ENCODE measurements at regions not wholly inside any gene's neighbourhood (a gene's known extent, or its start where the extent isn't known, plus 50 kb on each side); places are given as distances from the start of the nearest gene placed in this dataset.
"Not testable (repeated sequence)": the region's sequence is repeated elsewhere in the genome, so short reads cannot be mapped to it uniquely, and the experiment has no call there.

DNA sequence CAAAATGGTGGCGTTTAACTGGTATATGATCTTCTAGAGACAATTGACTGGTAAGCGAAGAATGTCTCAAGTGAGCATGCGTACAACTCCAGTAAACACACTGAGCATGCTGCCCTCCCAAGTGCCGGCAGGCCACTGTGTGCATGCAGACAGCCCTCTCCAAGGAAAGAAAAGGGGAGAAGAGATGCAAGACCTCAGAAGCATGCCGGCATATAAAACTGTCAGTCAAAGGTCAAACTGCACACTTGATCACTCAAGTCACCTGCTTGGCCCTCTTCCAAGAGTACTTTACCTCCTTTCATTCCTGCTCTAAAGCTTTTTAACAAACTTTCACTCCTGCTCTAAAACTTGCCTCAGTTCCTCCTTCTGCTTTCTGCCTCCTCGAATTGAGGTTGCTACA is 910.2 kb downstream of the TAF11L14 start:
- Histone ChIP-seq H3K27me3 (ENCODE audit: insufficient read depth, low read length) (no peaks in the 10 kb centered on the region), H3K36me3 (ENCODE audit: insufficient read depth, low read depth, low read length) (peaks cover 6% of the 10 kb centered on the region), H3K4me3 (ENCODE audit: low read length) (no peak overlapping the region), H3K9me3 (ENCODE audit: insufficient read depth, low read depth, low read length) (peaks cover 18% of the 10 kb centered on the region), H3K27ac (ENCODE audit: low read length) (no peak overlapping the region), H3K9ac (ENCODE audit: low read depth, low read length) (no peak overlapping the region), H3K4me1 (ENCODE audit: insufficient read depth, low read length) (peaks cover 13% of the 10 kb centered on the region)

- no peaks in the 10 kb centered on the region for H3K27me3 ChIP-seq (ENCODE audit: insufficient read depth, low read length)
- peaks cover 26% of the 10 kb centered on the region for H3K9me3 ChIP-seq (ENCODE audit: insufficient read depth, low read depth, low read length)
- H3K36me3 ChIP-seq (ENCODE audit: insufficient read depth, low read depth, low read length), result peaks cover 6% of the 10 kb centered on the region
- no peak overlapping the region for H3K27ac ChIP-seq (ENCODE audit: low read length)
- no peak overlapping the region for H3K9ac ChIP-seq (ENCODE audit: low read depth, low read length)
- no peak overlapping the region for H3K4me3 ChIP-seq (ENCODE audit: low read length)
- H3K4me1 ChIP-seq (ENCODE audit: insufficient read depth, low read length), result peaks cover 13% of the 10 kb centered on the region
These were observed 912.3 kb downstream of the TAF11L14 start for GRCh38 chr5:18546591-18546990.

GRCh38 chr5:18551716-18552115 is 917.5 kb downstream of the TAF11L14 start:
- peaks cover 6% of the 10 kb centered on the region for H3K36me3 ChIP-seq (ENCODE audit: insufficient read depth, low read depth, low read length)
- H3K4me3 ChIP-seq (ENCODE audit: low read length), result no peak overlapping the region
- peaks cover under 1% of the 10 kb centered on the region; the same call in 1 of the 2 replicates for H3K4me1 ChIP-seq (ENCODE audit: insufficient read depth, low read length)
- no peaks in the 10 kb centered on the region for H3K27me3 ChIP-seq (ENCODE audit: insufficient read depth, low read length)
- no peak overlapping the region for H3K27ac ChIP-seq (ENCODE audit: low read length)
- peaks cover 39% of the 10 kb centered on the region for H3K9me3 ChIP-seq (ENCODE audit: insufficient read depth, low read depth, low read length)
- H3K9ac ChIP-seq (ENCODE audit: low read depth, low read length), result no peak overlapping the region

GRCh38 chr5:18553269-18553668 is 919.0 kb downstream of the TAF11L14 start:
- H3K4me3 ChIP-seq (ENCODE audit: low read length), result no peak overlapping the region
- H3K27ac ChIP-seq (ENCODE audit: low read length), result no peak overlapping the region
- H3K27me3 ChIP-seq (ENCODE audit: insufficient read depth, low read length), result no peaks in the 10 kb centered on the region
- H3K9me3 ChIP-seq (ENCODE audit: insufficient read depth, low read depth, low read length), result peaks cover 28% of the 10 kb centered on the region
- no peak overlapping the region for H3K9ac ChIP-seq (ENCODE audit: low read depth, low read length)
- H3K4me1 ChIP-seq (ENCODE audit: insufficient read depth, low read length), result no peaks in the 10 kb centered on the region; the same call in 1 of the 2 replicates
- peaks cover 6% of the 10 kb centered on the region for H3K36me3 ChIP-seq (ENCODE audit: insufficient read depth, low read depth, low read length)

- H3K4me1 ChIP-seq (ENCODE audit: insufficient read depth, low read length), result no peaks in the 10 kb centered on the region; the same call in 1 of the 2 replicates
- H3K27ac ChIP-seq (ENCODE audit: low read length), result no peak overlapping the region
- no peaks in the 10 kb centered on the region for H3K27me3 ChIP-seq (ENCODE audit: insufficient read depth, low read length)
- H3K9ac ChIP-seq (ENCODE audit: low read depth, low read length), result no peak overlapping the region
- no peaks in the 10 kb centered on the region for H3K36me3 ChIP-seq (ENCODE audit: insufficient read depth, low read depth, low read length)
- no peak overlapping the region for H3K4me3 ChIP-seq (ENCODE audit: low read length)
- H3K9me3 ChIP-seq (ENCODE audit: insufficient read depth, low read depth, low read length), result no peaks in the 10 kb centered on the region
These were observed 926.3 kb downstream of the TAF11L14 start for GRCh38 chr5:18560602-18561001.

DNA sequence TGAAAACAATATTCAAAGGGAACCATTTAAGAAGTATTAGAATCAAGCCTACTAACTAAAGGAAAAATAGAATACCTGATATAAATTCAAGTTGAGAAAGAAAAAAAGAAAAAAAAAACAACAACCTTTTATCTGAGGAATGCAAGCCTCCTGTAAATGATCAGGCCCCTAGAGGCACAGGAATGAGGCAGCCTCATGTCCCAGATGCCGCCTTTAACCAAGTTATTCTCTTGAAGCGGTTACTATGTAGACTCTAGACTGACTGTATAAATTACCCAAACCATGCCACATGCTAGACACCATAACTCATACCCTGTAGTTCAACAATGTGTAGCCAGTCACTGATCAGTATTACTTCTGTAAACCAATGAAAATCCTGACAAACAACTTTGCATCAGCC is 929.6 kb downstream of the TAF11L14 start:
- Histone ChIP-seq H3K36me3 (ENCODE audit: insufficient read depth, low read depth, low read length) (no peaks in the 10 kb centered on the region), H3K9ac (ENCODE audit: low read depth, low read length) (no peak overlapping the region), H3K4me1 (ENCODE audit: insufficient read depth, low read length) (no peaks in the 10 kb centered on the region), H3K4me3 (ENCODE audit: low read length) (no peak overlapping the region), H3K27ac (ENCODE audit: low read length) (no peak overlapping the region), H3K9me3 (ENCODE audit: insufficient read depth, low read depth, low read length) (no peaks in the 10 kb centered on the region), H3K27me3 (ENCODE audit: insufficient read depth, low read length) (no peaks in the 10 kb centered on the region)

DNA sequence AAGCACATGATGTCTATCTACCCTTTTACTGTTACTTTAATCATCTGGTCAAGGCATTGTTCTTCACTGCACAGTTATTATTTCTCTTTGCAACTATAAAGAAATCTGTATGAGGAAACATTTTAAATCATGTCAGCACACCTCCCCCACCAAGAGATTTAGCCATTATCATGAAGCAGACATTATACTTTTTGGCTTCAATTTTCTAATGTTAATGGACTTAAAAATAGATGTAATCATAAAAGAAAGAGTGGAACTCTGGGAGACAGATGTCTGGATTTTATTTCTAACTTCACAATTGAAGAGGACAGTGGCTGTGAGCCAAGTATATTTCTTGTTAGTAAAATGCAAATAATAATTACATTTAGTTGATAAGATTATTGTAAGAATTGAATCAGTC is 932.4 kb downstream of the TAF11L14 start:
- no peaks in the 10 kb centered on the region for H3K36me3 ChIP-seq (ENCODE audit: insufficient read depth, low read depth, low read length)
- H3K27me3 ChIP-seq (ENCODE audit: insufficient read depth, low read length), result no peaks in the 10 kb centered on the region
- no peak overlapping the region for H3K27ac ChIP-seq (ENCODE audit: low read length)
- no peaks in the 10 kb centered on the region for H3K4me1 ChIP-seq (ENCODE audit: insufficient read depth, low read length)
- no peaks in the 10 kb centered on the region for H3K9me3 ChIP-seq (ENCODE audit: insufficient read depth, low read depth, low read length)
- no peak overlapping the region for H3K4me3 ChIP-seq (ENCODE audit: low read length)
- no peak overlapping the region for H3K9ac ChIP-seq (ENCODE audit: low read depth, low read length)

DNA sequence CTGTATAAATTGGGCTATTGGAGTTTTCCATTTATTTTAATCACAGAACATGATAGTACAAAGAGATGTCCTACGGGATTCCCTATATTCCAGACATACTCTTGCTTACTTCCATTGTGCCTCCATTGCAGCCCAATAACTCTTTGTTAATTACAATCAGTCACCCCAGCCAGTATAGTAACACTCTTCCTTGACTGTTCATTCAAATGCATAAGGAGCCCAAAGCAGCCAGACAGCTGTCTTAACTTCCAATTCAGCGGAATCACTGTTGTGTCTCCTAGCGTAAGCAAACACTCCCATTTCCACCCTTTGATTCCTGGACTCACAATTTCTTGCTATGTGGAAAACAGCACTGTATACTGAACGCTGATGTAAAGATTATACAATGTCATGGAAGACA is 942.3 kb downstream of the TAF11L14 start:
- Histone ChIP-seq H3K36me3 (ENCODE audit: insufficient read depth, low read depth, low read length) (no peaks in the 10 kb centered on the region), H3K9ac (ENCODE audit: low read depth, low read length) (no peak overlapping the region), H3K27ac (ENCODE audit: low read length) (no peak overlapping the region), H3K27me3 (ENCODE audit: insufficient read depth, low read length) (no peaks in the 10 kb centered on the region), H3K4me1 (ENCODE audit: insufficient read depth, low read length) (no peaks in the 10 kb centered on the region), H3K4me3 (ENCODE audit: low read length) (no peak overlapping the region), H3K9me3 (ENCODE audit: insufficient read depth, low read depth, low read length) (no peaks in the 10 kb centered on the region)

DNA sequence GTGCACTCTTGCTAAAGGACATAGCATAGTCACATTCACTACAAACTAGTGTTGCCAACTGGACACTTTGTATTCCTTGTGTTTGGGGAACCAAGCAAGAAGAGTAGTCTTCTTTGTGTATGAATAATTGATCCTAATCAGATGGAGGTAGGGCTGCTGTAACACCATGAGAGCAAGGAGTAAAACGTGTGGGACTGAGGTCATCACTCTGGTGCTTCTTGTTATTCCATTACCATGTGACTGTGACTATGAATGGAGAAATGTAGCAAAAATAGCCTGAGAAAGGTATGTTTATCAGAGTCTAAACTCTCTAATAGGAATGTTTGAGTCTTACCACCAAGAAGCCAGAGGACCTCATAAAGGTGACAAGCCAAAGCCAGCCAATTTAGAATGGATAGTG is 966.9 kb downstream of the TAF11L14 start:
- Histone ChIP-seq H3K9ac (ENCODE audit: low read depth, low read length) (no peak overlapping the region), H3K27me3 (ENCODE audit: insufficient read depth, low read length) (no peaks in the 10 kb centered on the region), H3K27ac (ENCODE audit: low read length) (no peak overlapping the region), H3K9me3 (ENCODE audit: insufficient read depth, low read depth, low read length) (no peaks in the 10 kb centered on the region; the same call in 1 of the 2 replicates), H3K4me1 (ENCODE audit: insufficient read depth, low read length) (peaks cover 3% of the 10 kb centered on the region; the same call in 1 of the 2 replicates), H3K4me3 (ENCODE audit: low read length) (no peak overlapping the region), H3K36me3 (ENCODE audit: insufficient read depth, low read depth, low read length) (no peaks in the 10 kb centered on the region)

DNA sequence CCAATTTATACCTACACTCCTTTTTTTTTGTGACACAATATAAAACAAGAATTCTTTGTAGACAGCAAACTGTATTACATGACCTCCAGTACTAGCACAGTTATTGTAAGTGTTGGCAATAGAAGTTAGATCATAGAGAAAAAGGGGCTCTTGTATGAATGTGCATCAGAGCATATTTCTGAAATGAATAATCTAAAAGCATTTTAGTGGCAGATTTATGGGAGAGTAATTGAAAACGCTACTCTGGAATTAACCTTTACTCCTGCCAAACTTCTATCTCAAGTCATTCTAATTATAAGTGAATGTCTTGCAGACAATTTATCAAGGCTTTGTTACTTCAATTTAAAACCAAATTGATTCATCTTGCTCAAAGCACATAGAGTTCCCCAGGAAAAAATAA is 968.1 kb downstream of the TAF11L14 start:
- no peak overlapping the region for H3K4me3 ChIP-seq (ENCODE audit: low read length)
- H3K4me1 ChIP-seq (ENCODE audit: insufficient read depth, low read length), result peaks cover 3% of the 10 kb centered on the region; the same call in 1 of the 2 replicates
- no peaks in the 10 kb centered on the region for H3K27me3 ChIP-seq (ENCODE audit: insufficient read depth, low read length)
- H3K36me3 ChIP-seq (ENCODE audit: insufficient read depth, low read depth, low read length), result no peaks in the 10 kb centered on the region
- no peaks in the 10 kb centered on the region; the same call in 1 of the 2 replicates for H3K9me3 ChIP-seq (ENCODE audit: insufficient read depth, low read depth, low read length)
- H3K27ac ChIP-seq (ENCODE audit: low read length), result no peak overlapping the region
- H3K9ac ChIP-seq (ENCODE audit: low read depth, low read length), result no peak overlapping the region

- no peak overlapping the region for H3K9ac ChIP-seq (ENCODE audit: low read depth, low read length)
- no peaks in the 10 kb centered on the region for H3K36me3 ChIP-seq (ENCODE audit: insufficient read depth, low read depth, low read length)
- no peak overlapping the region for H3K4me3 ChIP-seq (ENCODE audit: low read length)
- peaks cover 3% of the 10 kb centered on the region; the same call in 1 of the 2 replicates for H3K4me1 ChIP-seq (ENCODE audit: insufficient read depth, low read length)
- H3K9me3 ChIP-seq (ENCODE audit: insufficient read depth, low read depth, low read length), result no peaks in the 10 kb centered on the region
- no peak overlapping the region for H3K27ac ChIP-seq (ENCODE audit: low read length)
- H3K27me3 ChIP-seq (ENCODE audit: insufficient read depth, low read length), result no peaks in the 10 kb centered on the region
These were observed 970.9 kb downstream of the TAF11L14 start for GRCh38 chr5:18605186-18605585.

DNA sequence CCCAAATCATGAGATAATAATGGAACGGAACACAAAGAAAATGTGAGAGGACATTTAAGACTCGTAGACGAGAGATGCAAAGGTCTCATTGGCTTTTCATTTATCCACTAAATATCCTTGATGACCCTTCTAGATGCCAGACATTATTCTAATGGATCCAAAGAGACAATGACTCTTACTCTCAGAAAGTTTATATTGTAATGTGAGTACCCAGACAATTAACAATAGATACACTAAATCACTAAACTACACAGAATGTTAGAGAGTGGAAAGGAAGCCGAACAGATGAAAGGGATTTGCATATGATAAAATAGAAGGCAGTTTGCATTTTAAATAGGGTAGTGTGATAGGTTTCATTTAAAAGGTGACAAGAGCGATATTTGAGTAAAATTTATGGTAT is 973.3 kb downstream of the TAF11L14 start:
- Histone ChIP-seq H3K27ac (ENCODE audit: low read length) (no peak overlapping the region), H3K36me3 (ENCODE audit: insufficient read depth, low read depth, low read length) (no peaks in the 10 kb centered on the region), H3K27me3 (ENCODE audit: insufficient read depth, low read length) (no peaks in the 10 kb centered on the region), H3K4me1 (ENCODE audit: insufficient read depth, low read length) (no peaks in the 10 kb centered on the region), H3K4me3 (ENCODE audit: low read length) (no peak overlapping the region), H3K9me3 (ENCODE audit: insufficient read depth, low read depth, low read length) (no peaks in the 10 kb centered on the region), H3K9ac (ENCODE audit: low read depth, low read length) (no peak overlapping the region)

- not testable (repeated sequence) for H3K4me3 ChIP-seq (ENCODE audit: low read length); H3K27ac ChIP-seq (ENCODE audit: low read length); H3K4me1 ChIP-seq (ENCODE audit: insufficient read depth, low read length); H3K27me3 ChIP-seq (ENCODE audit: insufficient read depth, low read length); H3K9ac ChIP-seq (ENCODE audit: low read depth, low read length); H3K36me3 ChIP-seq (ENCODE audit: insufficient read depth, low read depth, low read length)
- peaks cover 21% of the 10 kb centered on the region for H3K9me3 ChIP-seq (ENCODE audit: insufficient read depth, low read depth, low read length)
These were observed 982.9 kb downstream of the TAF11L14 start for GRCh38 chr5:18617191-18617590.

Data from iPS-20b (cell line).